ENCODE measurements at regions not wholly inside any gene's neighbourhood (a gene's known extent, or its start where the extent isn't known, plus 50 kb on each side); places are given as distances from the start of the nearest gene placed in this dataset. TPM values are rescaled to one million over a fixed set of nuclear protein-coding genes. Genes with fewer than 3 reads are reported as not detected.

DNA sequence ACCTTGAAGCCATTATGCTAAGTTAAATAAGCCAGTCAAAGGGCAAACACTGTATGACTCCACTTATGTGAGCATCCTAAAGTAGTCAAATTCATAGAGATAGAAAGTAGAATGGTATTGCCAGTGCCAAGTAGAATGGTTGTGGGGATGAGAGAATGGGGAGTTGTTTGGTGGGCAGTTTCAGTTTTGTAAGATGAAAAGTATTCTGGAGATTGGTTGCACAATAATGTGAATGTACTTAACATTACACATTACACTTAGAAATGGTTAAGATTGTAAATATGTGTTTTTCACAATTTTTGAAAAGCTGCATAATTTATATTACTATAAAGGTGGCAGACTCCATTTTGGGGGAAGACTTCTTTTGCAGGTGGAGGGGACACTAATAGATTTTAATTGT is 51.3 kb upstream of the CARMIL1 start:
- no peaks in the 10 kb centered on the region for H4K20me1 ChIP-seq (ENCODE audit: insufficient read depth, low read length)
- H3K4me2 ChIP-seq (ENCODE audit: insufficient read depth, low read length): no peak overlapping the region
- H3K36me3 ChIP-seq (ENCODE audit: insufficient read depth, low read length): no peaks in the 10 kb centered on the region
- no peak overlapping the region for H3K27ac ChIP-seq (ENCODE audit: low read depth, low read length)
- H3K4me3 ChIP-seq (ENCODE audit: insufficient read depth, low read length): no peak overlapping the region
- H3K27me3 ChIP-seq (ENCODE audit: insufficient read depth, low read length): no peaks in the 10 kb centered on the region
- H3K79me2 ChIP-seq (ENCODE audit: insufficient read depth, low read length): no peaks in the 10 kb centered on the region
- no peak for DNase-seq (ENCODE audit: insufficient read length, low spot score, missing footprints)
- peaks cover 22% of the 10 kb centered on the region for H3K4me1 ChIP-seq (ENCODE audit: insufficient read depth, low read length)
- no peak overlapping the region for H2AFZ ChIP-seq (ENCODE audit: low read length)
- no peaks in the 10 kb centered on the region for H3K9me3 ChIP-seq (ENCODE audit: low read depth, low read length)
- TF ChIP-seq, protein P1, sequence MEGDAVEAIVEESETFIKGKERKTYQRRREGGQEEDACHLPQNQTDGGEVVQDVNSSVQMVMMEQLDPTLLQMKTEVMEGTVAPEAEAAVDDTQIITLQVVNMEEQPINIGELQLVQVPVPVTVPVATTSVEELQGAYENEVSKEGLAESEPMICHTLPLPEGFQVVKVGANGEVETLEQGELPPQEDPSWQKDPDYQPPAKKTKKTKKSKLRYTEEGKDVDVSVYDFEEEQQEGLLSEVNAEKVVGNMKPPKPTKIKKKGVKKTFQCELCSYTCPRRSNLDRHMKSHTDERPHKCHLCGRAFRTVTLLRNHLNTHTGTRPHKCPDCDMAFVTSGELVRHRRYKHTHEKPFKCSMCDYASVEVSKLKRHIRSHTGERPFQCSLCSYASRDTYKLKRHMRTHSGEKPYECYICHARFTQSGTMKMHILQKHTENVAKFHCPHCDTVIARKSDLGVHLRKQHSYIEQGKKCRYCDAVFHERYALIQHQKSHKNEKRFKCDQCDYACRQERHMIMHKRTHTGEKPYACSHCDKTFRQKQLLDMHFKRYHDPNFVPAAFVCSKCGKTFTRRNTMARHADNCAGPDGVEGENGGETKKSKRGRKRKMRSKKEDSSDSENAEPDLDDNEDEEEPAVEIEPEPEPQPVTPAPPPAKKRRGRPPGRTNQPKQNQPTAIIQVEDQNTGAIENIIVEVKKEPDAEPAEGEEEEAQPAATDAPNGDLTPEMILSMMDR (IDR thresholded peaks at IDR 0.05; ENCODE audit: extremely low read depth, low read depth, low read length): no peak

Small RNA genes in the stretch of these regions (small RNA-seq; reads per million reads assigned to genes)
- gene RN7SL334P: not detected

All from osteoblast (primary cell).